Upper lobe of left lung (tissue), 6 donors: ENCODE measurements at regions not wholly inside any gene's neighbourhood (a gene's known extent, or its start where the extent isn't known, plus 50 kb on each side); places are given as distances from the start of the nearest gene placed in this dataset.

Experiments used
- ATAC-seq, 2 donors: fragments of 200-7000 bp; cut with Tn5 transposase; one replicate each; pipeline ENCODE4 v1.9.1; 2022; ENCODE audit warnings: mild to moderate bottlenecking in 2 of 2, moderate library complexity in 2 of 2; ENCODE audit not compliant: low FRiP score in 2 of 2
- DNase-seq, 2 donors: peaks; one replicate each; pipeline ENCODE4 v3.0.0-alpha.2; 2019 to 2020
- H3K27ac ChIP-seq, 4 donors: fragments of 200-600 bp; sonication (generic); one replicate each; pipeline ENCODE4 v1.5.1; 2016 to 2019
- H3K27me3 ChIP-seq, 4 donors: fragments of 200-600 bp; sonication (generic); one replicate each; pipeline ENCODE4 v1.5.1; 2017 to 2019
- H3K36me3 ChIP-seq, 4 donors: fragments of 200-600 bp; sonication (generic); one replicate each; pipeline ENCODE4 v1.5.1; 2016 to 2019
- H3K4me1 ChIP-seq, 4 donors: fragments of 200-600 bp; sonication (generic); one replicate each; pipeline ENCODE4 v1.5.1; 2018 to 2019
- H3K4me3 ChIP-seq, 4 donors: fragments of 200-600 bp; sonication (generic); one replicate each; pipeline ENCODE4 v1.5.1; 2017 to 2019; ENCODE audit warnings: mild to moderate bottlenecking in 2 of 4, moderate library complexity in 1 of 4
- H3K9me3 ChIP-seq, 4 donors: fragments of 200-600 bp; sonication (generic); one replicate each; pipeline ENCODE4 v1.5.1; 2018 to 2019
- EP300 ChIP-seq, 4 donors: sonication (generic); formaldehyde crosslinking; IDR thresholded peaks; one replicate each; pipeline ENCODE4 v1.5.1; 2017; ENCODE audit warnings: antibody characterized with exemption in 4 of 4, control low read depth in 2 of 4
- POLR2A ChIP-seq, 4 donors: fragments of 450-650 bp; IDR thresholded peaks; one replicate each; pipeline ENCODE4 v1.5.1; 2016 to 2017; ENCODE audit warnings: antibody characterized with exemption in 4 of 4, mild to moderate bottlenecking in 2 of 4
- POLR2AphosphoS5 ChIP-seq, 2 donors: sonication (generic); formaldehyde crosslinking; IDR thresholded peaks; one replicate each; pipeline ENCODE4 v1.5.1; 2017; ENCODE audit warnings: antibody characterized with exemption in 2 of 2
- WGBS, 2 donors: methylation state at CpG; one replicate each; pipeline ENCODE4 v1.1.5; 2017 to 2018; 5-methylcytosine and 5-hydroxymethylcytosine counted together
- TF ChIP-seq, protein P1 (sequence below), 6 experiments: fragments of 450-650 bp in 4 of 6; fragments of 200-600 bp in 2 of 6; sonication (generic) in 2 of 6; IDR thresholded peaks; one replicate each; pipeline ENCODE4 v1.5.1; 2016 to 2019; ENCODE audit warnings: antibody characterized with exemption in 6 of 6
- donor health status: DM: no; HTN: no; CAD: no; lungs with moderate emphysema.
- donor health status: DM: no; HTN: yes; CAD: no; lungs with severe emphysema.

DNA sequence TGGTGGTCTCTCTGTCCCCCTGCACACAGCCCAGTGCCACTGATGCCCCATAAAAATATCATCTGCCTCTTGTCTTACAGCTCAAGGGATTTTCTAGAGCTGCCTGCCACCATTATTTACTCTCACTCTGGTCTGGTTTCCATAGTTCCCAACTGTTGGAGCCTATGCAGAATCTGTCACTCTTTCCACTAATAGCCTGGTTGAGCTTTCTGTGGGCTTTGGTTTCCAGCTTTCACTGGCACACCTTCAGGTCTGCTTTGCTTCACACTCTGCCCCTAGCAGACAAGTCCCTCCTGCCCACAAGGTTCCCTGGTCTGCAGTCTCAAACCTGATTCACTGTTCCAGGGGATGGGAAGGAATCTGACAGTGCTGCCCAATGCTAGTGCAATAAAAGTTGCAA lies 103.0 kb upstream of the FTMT start:
- Histone ChIP-seq H3K4me3 (no peak overlapping the region), H3K27me3 (no peaks in the 10 kb centered on the region), H3K9me3 (no peaks in the 10 kb centered on the region), H3K36me3 (no peaks in the 10 kb centered on the region), H3K4me1 (no peaks in the 10 kb centered on the region), H3K27ac (no peak overlapping the region)
- ATAC-seq (no peak), DNase-seq (no peak)
- TF ChIP-seq POLR2A (IDR thresholded peaks at IDR 0.05) = no peak
- TF ChIP-seq EP300 (IDR thresholded peaks at IDR 0.05) = no peak
- no peak for TF ChIP-seq POLR2AphosphoS5 (IDR thresholded peaks at IDR 0.05)
- TF ChIP-seq, protein P1, sequence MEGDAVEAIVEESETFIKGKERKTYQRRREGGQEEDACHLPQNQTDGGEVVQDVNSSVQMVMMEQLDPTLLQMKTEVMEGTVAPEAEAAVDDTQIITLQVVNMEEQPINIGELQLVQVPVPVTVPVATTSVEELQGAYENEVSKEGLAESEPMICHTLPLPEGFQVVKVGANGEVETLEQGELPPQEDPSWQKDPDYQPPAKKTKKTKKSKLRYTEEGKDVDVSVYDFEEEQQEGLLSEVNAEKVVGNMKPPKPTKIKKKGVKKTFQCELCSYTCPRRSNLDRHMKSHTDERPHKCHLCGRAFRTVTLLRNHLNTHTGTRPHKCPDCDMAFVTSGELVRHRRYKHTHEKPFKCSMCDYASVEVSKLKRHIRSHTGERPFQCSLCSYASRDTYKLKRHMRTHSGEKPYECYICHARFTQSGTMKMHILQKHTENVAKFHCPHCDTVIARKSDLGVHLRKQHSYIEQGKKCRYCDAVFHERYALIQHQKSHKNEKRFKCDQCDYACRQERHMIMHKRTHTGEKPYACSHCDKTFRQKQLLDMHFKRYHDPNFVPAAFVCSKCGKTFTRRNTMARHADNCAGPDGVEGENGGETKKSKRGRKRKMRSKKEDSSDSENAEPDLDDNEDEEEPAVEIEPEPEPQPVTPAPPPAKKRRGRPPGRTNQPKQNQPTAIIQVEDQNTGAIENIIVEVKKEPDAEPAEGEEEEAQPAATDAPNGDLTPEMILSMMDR (IDR thresholded peaks at IDR 0.05) = no peak

DNA sequence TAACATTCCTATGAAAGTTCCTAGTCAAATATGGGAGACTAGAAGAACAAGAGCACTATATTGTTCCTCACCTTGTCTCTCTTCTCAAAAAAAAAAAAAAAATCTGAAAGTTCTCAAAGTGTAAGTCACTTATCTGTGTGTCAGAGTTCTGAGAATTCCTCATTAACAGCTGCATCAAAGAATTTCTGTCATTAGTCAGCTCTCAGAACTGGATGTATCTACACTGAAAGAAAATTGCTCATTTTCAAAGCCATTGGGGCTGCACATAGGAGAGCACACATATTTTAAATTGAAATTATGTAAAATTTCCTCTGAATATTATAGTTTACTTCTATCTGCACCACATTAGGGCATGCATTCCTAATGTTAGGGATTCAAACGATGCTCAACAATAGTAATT lies 99.5 kb upstream of the FTMT start:
- Histone ChIP-seq H3K4me3 (no peak overlapping the region), H3K27ac (no peak overlapping the region), H3K4me1 (no peaks in the 10 kb centered on the region), H3K9me3 (no peaks in the 10 kb centered on the region), H3K27me3 (no peaks in the 10 kb centered on the region), H3K36me3 (no peaks in the 10 kb centered on the region)
- DNase-seq = no peak
- no peak for TF ChIP-seq POLR2A (IDR thresholded peaks at IDR 0.05)
- TF ChIP-seq POLR2AphosphoS5 (IDR thresholded peaks at IDR 0.05) = no peak
- ATAC-seq = no peak
- 87 to 98% methylated on average over 1 of the region's 1 CpG for WGBS, 2 donors

- TF ChIP-seq POLR2AphosphoS5 (IDR thresholded peaks at IDR 0.05) = no peak
- TF ChIP-seq POLR2A (IDR thresholded peaks at IDR 0.05) = no peak
- no peak for TF ChIP-seq EP300 (IDR thresholded peaks at IDR 0.05)
- TF ChIP-seq, protein P1 (IDR thresholded peaks at IDR 0.05) = no peak
- Histone ChIP-seq H3K36me3 (no peaks in the 10 kb centered on the region), H3K27ac (no peak overlapping the region), H3K4me1 (no peaks in the 10 kb centered on the region), H3K9me3 (no peaks in the 10 kb centered on the region), H3K4me3 (no peak overlapping the region), H3K27me3 (no peaks in the 10 kb centered on the region)
- ATAC-seq (no peak), DNase-seq (no peak)
- 79 to 84% methylated on average over 4 of the region's 4 CpGs for WGBS, 2 donors
Measured at GRCh38 chr5:121755266-121755665, 96.4 kb upstream of the FTMT start.

DNA sequence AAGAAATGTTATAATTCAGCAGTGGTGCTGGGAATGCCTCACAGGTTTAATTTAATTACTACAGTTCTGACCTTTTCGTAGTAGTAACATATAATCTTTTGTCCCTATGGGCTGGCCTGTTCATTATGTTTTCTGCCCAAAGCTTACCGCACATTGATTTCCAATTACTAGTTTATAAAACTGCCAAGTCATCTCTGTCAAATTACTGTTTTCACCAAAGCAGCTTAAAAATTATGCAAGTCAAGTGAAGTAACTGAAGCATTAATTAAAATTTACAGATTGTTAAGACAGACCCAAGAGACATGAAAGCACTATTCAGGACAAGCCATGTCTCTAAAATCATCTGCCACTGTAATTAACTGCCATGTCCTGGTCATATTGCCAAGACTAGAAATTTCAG lies 93.9 kb upstream of the FTMT start:
- TF ChIP-seq, protein P1 (IDR thresholded peaks at IDR 0.05) = no peak
- no peak for TF ChIP-seq EP300 (IDR thresholded peaks at IDR 0.05)
- TF ChIP-seq POLR2AphosphoS5 (IDR thresholded peaks at IDR 0.05) = no peak
- no peak for TF ChIP-seq POLR2A (IDR thresholded peaks at IDR 0.05)
- no peaks in the 10 kb centered on the region for H3K9me3 ChIP-seq
- DNase-seq (no peak), ATAC-seq (no peak)
- no peaks in the 10 kb centered on the region for H3K4me1 ChIP-seq
- H3K27ac ChIP-seq = no peak overlapping the region
- no peaks in the 10 kb centered on the region for H3K36me3 ChIP-seq
- no peak overlapping the region for H3K4me3 ChIP-seq
- H3K27me3 ChIP-seq = no peaks in the 10 kb centered on the region
- 86 to 96% methylated on average over 2 of the region's 2 CpGs for WGBS, 2 donors

GRCh38 chr5:121758615-121759014 lies 93.1 kb upstream of the FTMT start:
- H3K4me3 ChIP-seq = no peak overlapping the region
- H3K27ac ChIP-seq = no peak overlapping the region
- ATAC-seq (no peak), DNase-seq (no peak)
- no peaks in the 10 kb centered on the region for H3K4me1 ChIP-seq
- H3K27me3 ChIP-seq = no peaks in the 10 kb centered on the region
- TF ChIP-seq, protein P1 (IDR thresholded peaks at IDR 0.05) = no peak
- TF ChIP-seq POLR2AphosphoS5 (IDR thresholded peaks at IDR 0.05) (no peak), EP300 (IDR thresholded peaks at IDR 0.05) (no peak), POLR2A (IDR thresholded peaks at IDR 0.05) (no peak)
- no peaks in the 10 kb centered on the region for H3K9me3 ChIP-seq
- WGBS, 2 donors = 68 to 75% methylated on average over 6 of the region's 6 CpGs
- H3K36me3 ChIP-seq = no peaks in the 10 kb centered on the region
